Esophagus squamous epithelium (tissue), 5 donors: ENCODE measurements at regions not wholly inside any gene's neighbourhood (a gene's known extent, or its start where the extent isn't known, plus 50 kb on each side); places are given as distances from the start of the nearest gene placed in this dataset.

Experiments
- DNase-seq: peaks from one replicate; lab custom pipeline; 2025; lab: John Stamatoyannopoulos, UW
- H3K27ac ChIP-seq, 4 donors: fragments of 200-600 bp; sonication (generic); one replicate each; pipeline ENCODE4 v1.5.1; 2016 to 2019; ENCODE audit warnings: mild to moderate bottlenecking in 1 of 4
- H3K27me3 ChIP-seq, 4 donors: fragments of 200-600 bp; sonication (generic); 1 replicate in 3 of 4; 2 replicates in 1 of 4; pipeline versions ENCODE4 v1.5.1 to v1.6.0; 2017 to 2021; ENCODE audit warnings: antibody characterized with exemption in 1 of 4
- H3K36me3 ChIP-seq, 3 donors: fragments of 200-600 bp; sonication (generic); one replicate each; pipeline ENCODE4 v1.5.1; 2016 to 2019
- H3K4me1 ChIP-seq, 3 donors: fragments of 200-600 bp; sonication (generic); one replicate each; pipeline ENCODE4 v1.5.1; 2017 to 2019
- H3K4me3 ChIP-seq, 4 donors: fragments of 200-600 bp; sonication (generic); 1 replicate in 3 of 4; 2 replicates in 1 of 4; pipeline ENCODE4 v1.5.1; 2016 to 2019; ENCODE audit warnings: mild to moderate bottlenecking in 2 of 4, moderate library complexity in 1 of 4
- H3K9me3 ChIP-seq, 3 donors: fragments of 200-600 bp; sonication (generic); one replicate each; pipeline ENCODE4 v1.5.1; 2016 to 2019
- CTCF ChIP-seq, 6 experiments: fragments of 450-650 bp in 4 of 6; fragments of 200-600 bp in 2 of 6; sonication (generic) in 2 of 6; IDR thresholded peaks; one replicate each; pipeline ENCODE4 v1.5.1; 2016 to 2019; ENCODE audit warnings: antibody characterized with exemption in 6 of 6, mild to moderate bottlenecking in 4 of 6, moderate library complexity in 4 of 6
- POLR2A ChIP-seq, 4 donors: fragments of 450-650 bp; IDR thresholded peaks; one replicate each; pipeline ENCODE4 v1.6.1; 2017; ENCODE audit warnings: antibody characterized with exemption in 4 of 4, mild to moderate bottlenecking in 4 of 4, moderate library complexity in 3 of 4
- WGBS, 2 donors: methylation state at CpG; one replicate each; pipeline ENCODE4 v1.1.5; 2018; 5-methylcytosine and 5-hydroxymethylcytosine counted together
- intact Hi-C: fragments of 100-400 bp; cut with DNase I; formaldehyde crosslinking; loops from one replicate; pipeline ENCODE4 v1.15.0; 2022
- donor health status: DM: yes; HTN: yes; CAD: no.

DNA sequence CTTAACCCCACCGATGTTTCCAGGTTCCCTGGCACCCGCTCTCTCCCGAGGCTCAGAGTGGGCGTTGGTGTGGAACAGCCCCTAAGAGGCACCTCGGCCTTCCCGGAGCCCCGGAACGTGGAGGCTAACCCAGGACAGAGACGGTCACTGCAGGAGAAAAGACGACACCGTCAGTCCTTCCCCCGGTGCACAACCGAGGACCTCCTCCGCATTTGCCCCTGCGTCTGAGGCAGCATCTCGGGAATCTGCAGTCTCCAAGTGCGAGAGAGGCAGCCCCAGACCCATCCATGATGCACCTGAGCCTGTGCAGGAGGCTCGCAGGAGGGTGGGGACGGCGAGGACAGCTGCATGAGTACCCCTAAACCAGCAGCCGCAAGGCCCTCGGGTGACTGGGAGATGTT lies 204.9 kb upstream of the SALL3 start:
- intact Hi-C loops: no loop called here
- H3K27me3 ChIP-seq: peaks cover 0 to 14% (median 0%) of the 10 kb centered on the region in 4 donors
- WGBS, 2 donors: 91 to 94% methylated on average over 3 to 22 of the region's 22 CpGs

DNA sequence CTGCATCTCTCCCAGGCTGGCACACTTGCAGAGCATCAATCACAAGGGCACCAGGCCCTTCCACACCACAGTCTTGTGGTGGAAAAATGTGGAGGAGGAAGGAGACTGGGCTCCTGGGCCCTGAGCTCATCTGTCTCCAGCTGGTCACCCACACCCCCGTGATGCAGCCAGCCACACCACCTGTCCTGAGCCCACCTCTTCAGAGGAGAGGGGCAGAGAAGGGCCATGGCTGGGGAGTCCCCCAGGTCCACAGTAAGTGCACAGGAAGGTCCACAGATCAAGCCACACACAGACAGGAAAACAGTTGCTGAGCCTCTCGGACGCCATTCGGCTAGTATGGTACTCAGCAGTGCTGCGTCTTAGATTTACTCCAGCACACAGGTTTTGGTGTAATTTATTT lies 203.5 kb upstream of the SALL3 start:
- H3K27me3 ChIP-seq: peaks cover 0 to under 1% (median 0%) of the 10 kb centered on the region in 4 donors
- WGBS, 2 donors: 88 to 100% methylated on average over 4 of the region's 5 CpGs
- no peaks in the 10 kb centered on the region for H3K9me3 ChIP-seq
- H3K4me3 ChIP-seq: no peak overlapping the region
- TF ChIP-seq POLR2A (IDR thresholded peaks at IDR 0.05) (no peak), CTCF (IDR thresholded peaks at IDR 0.05) (no peak)
- no peak for DNase-seq
- H3K36me3 ChIP-seq: no peaks in the 10 kb centered on the region
- intact Hi-C loops: no loop called here
- H3K4me1 ChIP-seq: no peaks in the 10 kb centered on the region
- no peak overlapping the region for H3K27ac ChIP-seq

More for the DNA sequence above, 204.9 kb upstream of the SALL3 start:
- Histone ChIP-seq H3K4me3 (no peak overlapping the region), H3K27ac (no peak overlapping the region), H3K4me1 (no peaks in the 10 kb centered on the region), H3K9me3 (no peaks in the 10 kb centered on the region), H3K36me3 (no peaks in the 10 kb centered on the region)
- no peak for DNase-seq
- TF ChIP-seq CTCF (IDR thresholded peaks at IDR 0.05) (no peak), POLR2A (IDR thresholded peaks at IDR 0.05) (no peak)

DNA sequence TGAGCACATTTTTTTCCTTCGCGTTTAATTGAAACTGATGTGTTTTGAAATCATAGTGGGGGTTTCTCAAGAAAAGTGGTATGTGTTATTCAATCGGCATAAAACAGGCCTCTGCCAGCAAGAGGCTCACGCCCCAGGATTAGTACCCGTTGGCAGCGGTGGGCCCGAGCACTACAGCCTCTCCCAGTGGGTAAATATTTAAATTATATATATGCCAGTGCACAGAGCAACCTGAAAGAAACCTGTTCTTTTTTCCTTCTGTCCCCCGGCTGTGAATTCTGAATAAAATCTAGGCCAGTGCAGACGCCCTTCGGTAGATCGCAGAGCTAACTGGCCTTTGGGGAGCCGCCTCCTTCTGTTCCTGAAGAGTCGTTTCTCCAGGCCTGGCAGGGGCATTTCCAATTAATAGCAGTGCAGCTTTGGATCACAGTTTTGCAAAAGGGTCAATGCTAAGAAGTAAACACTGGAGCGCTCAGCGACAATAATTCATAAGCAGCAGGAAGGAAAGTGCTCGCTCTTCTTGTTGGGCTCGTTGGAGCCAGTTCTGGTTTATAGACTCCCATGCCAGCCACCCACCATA lies 202.8 kb upstream of the SALL3 start:
- H3K27me3 ChIP-seq: no peaks in the 10 kb centered on the region
- no peak overlapping the region for H3K27ac ChIP-seq
- H3K36me3 ChIP-seq: no peaks in the 10 kb centered on the region
- no peak for TF ChIP-seq CTCF (IDR thresholded peaks at IDR 0.05)
- no peak for TF ChIP-seq POLR2A (IDR thresholded peaks at IDR 0.05)
- intact Hi-C loops: no loop called here
- 56 to 68% methylated on average over 17 of the region's 17 CpGs for WGBS, 2 donors
- no peaks in the 10 kb centered on the region for H3K9me3 ChIP-seq
- H3K4me3 ChIP-seq: no peak overlapping the region
- no peak for DNase-seq
- no peaks in the 10 kb centered on the region for H3K4me1 ChIP-seq

GRCh38 chr18:78777992-78778391 lies 201.6 kb upstream of the SALL3 start:
- 78 to 85% methylated on average over 8 to 11 of the region's 17 CpGs for WGBS, 2 donors
- DNase-seq: no peak

DNA sequence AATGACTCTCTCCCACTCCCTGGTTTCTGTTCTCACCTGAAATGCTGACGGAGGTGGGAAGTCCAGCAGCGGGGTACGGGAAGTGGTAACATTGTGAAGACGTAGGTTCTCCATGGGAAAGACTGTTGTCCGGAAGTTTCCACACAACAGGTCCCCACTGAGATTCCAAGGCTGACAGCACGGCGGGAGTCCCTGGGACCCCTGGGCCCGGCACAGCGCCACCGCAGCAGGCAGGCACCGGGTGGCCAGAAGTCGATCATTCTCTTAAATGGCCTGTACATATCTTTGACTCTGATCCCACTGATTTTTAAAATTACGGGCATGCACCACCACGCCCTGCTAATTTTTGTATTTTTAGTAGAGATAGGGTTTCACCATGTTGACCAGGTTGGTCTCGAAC lies 201.0 kb upstream of the SALL3 start:
- Histone ChIP-seq H3K36me3 (no peaks in the 10 kb centered on the region), H3K4me3 (no peak overlapping the region), H3K27ac (no peak overlapping the region), H3K27me3 (no peaks in the 10 kb centered on the region), H3K4me1 (no peaks in the 10 kb centered on the region), H3K9me3 (no peaks in the 10 kb centered on the region)
- DNase-seq: no peak
- WGBS, 2 donors: 73 to 88% methylated on average over 4 to 14 of the region's 15 CpGs
- intact Hi-C loops: no loop called here
- TF ChIP-seq CTCF (IDR thresholded peaks at IDR 0.05) (no peak), POLR2A (IDR thresholded peaks at IDR 0.05) (no peak)

More at GRCh38 chr18:78777992-78778391, 201.6 kb upstream of the SALL3 start:
- no peak for TF ChIP-seq CTCF (IDR thresholded peaks at IDR 0.05)
- no peak for TF ChIP-seq POLR2A (IDR thresholded peaks at IDR 0.05)
- H3K9me3 ChIP-seq: no peaks in the 10 kb centered on the region
- H3K36me3 ChIP-seq: no peaks in the 10 kb centered on the region
- intact Hi-C loops: no loop called here
- no peaks in the 10 kb centered on the region for H3K4me1 ChIP-seq
- no peaks in the 10 kb centered on the region for H3K27me3 ChIP-seq
- no peak overlapping the region for H3K27ac ChIP-seq
- H3K4me3 ChIP-seq: no peak overlapping the region
